HG02870 (cell line): ENCODE measurements at regions not wholly inside any gene's neighbourhood (a gene's known extent, or its start where the extent isn't known, plus 50 kb on each side); places are given as distances from the start of the nearest gene placed in this dataset.
"Not testable (repeated sequence)": the region's sequence is repeated elsewhere in the genome, so short reads cannot be mapped to it uniquely, and the experiment has no call there.

Experiments used
- ATAC-seq: cut with Tn5 transposase; IDR thresholded peaks from one replicate; pipeline ENCODE4 v1.9.1; 2021; ENCODE audit warnings: mild to moderate bottlenecking, moderate library complexity; ENCODE audit not compliant: unreplicated experiment

GRCh38 chr3:153539263-153539662, 377.2 kb downstream of the RAP2B start:
- ATAC-seq: no peak

GRCh38 chr3:153545471-153545870, 383.4 kb downstream of the RAP2B start:
- ATAC-seq: no peak

GRCh38 chr3:153547970-153548369, 385.9 kb downstream of the RAP2B start:
- no peak for ATAC-seq

GRCh38 chr3:153549686-153550085, 387.7 kb downstream of the RAP2B start:
- not testable (repeated sequence) for ATAC-seq

- ATAC-seq: no peak
Observed at GRCh38 chr3:153551536-153552285, 389.7 kb downstream of the RAP2B start.

GRCh38 chr3:153552887-153553604, 391.0 kb downstream of the RAP2B start:
- ATAC-seq: no peak

GRCh38 chr3:153553605-153553945, 391.5 kb downstream of the RAP2B start:
- ATAC-seq: no peak

- ATAC-seq: no peak
Observed at GRCh38 chr3:153555919-153556318, 393.9 kb downstream of the RAP2B start.

GRCh38 chr3:153559366-153559765, 397.3 kb downstream of the RAP2B start:
- not testable (repeated sequence) for ATAC-seq

- no peak for ATAC-seq
Observed at GRCh38 chr3:153567011-153567410, 405.0 kb downstream of the RAP2B start.

GRCh38 chr3:153567556-153567955, 405.5 kb downstream of the RAP2B start:
- ATAC-seq: no peak

- not testable (repeated sequence) for ATAC-seq
Observed at GRCh38 chr3:153570481-153570880, 408.5 kb downstream of the RAP2B start.

- ATAC-seq: no peak
Observed at GRCh38 chr3:153572165-153572564, 410.1 kb downstream of the RAP2B start.

GRCh38 chr3:153572654-153573053, 410.6 kb downstream of the RAP2B start:
- ATAC-seq: no peak

GRCh38 chr3:153573481-153573880, 411.5 kb downstream of the RAP2B start:
- no peak for ATAC-seq

GRCh38 chr3:153574445-153574844, 412.4 kb downstream of the RAP2B start:
- ATAC-seq: no peak

GRCh38 chr3:153577059-153577736, 415.2 kb downstream of the RAP2B start:
- no peak for ATAC-seq

- no peak for ATAC-seq
Observed at GRCh38 chr3:153578046-153578445, 416.0 kb downstream of the RAP2B start.

GRCh38 chr3:153590051-153590450, 428.0 kb downstream of the RAP2B start:
- ATAC-seq: no peak

GRCh38 chr3:153591561-153592245, 429.7 kb downstream of the RAP2B start:
- no peak for ATAC-seq

- no peak for ATAC-seq
Observed at GRCh38 chr3:153595186-153595815, 433.3 kb downstream of the RAP2B start.
